ENCODE measurements at regions not wholly inside any gene's neighbourhood (a gene's known extent, or its start where the extent isn't known, plus 50 kb on each side); places are given as distances from the start of the nearest gene placed in this dataset.

DNA sequence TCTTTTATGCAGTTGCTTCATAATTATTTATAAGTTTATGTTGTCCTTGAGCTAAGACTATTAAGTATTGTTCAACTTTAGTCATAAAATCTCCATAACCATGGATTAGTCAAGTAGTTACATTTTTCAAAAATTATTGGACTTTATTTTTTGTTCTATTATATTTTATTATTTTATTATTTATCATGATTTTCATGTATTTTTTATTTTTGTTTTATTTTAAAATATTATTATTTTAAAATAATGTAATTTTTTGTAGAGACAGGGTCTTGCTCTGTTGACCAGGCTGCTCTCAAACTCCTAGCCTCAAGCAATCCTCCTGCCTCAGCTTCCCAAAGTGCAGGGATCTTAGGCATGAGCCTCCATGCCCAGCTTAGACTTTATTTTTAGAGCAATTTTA, 102.3 kb downstream of the NOC3L start:
- H3K4me3 ChIP-seq (ENCODE audit: low read depth, low read length): no peak overlapping the region
- DNase-seq (ENCODE audit: low read depth): no peak
- no peak for TF ChIP-seq CTCF (IDR thresholded peaks at IDR 0.05; ENCODE audit: insufficient read depth, low read depth, low read length, missing control alignments)

DNA sequence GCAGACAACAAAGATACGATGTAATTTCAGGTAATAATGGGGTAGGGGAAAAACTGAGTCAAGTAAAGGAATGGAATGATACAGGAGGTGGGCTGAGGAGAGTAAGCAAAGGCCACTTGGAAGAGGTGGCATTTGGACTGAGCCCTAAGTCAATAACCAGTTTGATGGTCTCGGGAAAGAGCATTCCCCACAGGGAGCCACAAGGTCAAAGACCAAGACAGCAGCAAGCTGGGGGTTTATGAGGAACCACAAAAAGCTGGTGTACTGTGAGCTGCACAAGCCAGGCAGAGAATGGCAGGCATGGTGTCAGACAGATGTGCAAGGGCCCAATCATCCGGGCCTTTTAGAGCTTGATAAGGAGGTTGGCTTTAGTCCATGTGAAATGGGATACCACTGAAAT, 98.7 kb downstream of the NOC3L start:
- H3K4me3 ChIP-seq (ENCODE audit: low read depth, low read length): no peak overlapping the region
- no peak for DNase-seq (ENCODE audit: low read depth)
- no peak for TF ChIP-seq CTCF (IDR thresholded peaks at IDR 0.05; ENCODE audit: insufficient read depth, low read depth, low read length, missing control alignments)

DNA sequence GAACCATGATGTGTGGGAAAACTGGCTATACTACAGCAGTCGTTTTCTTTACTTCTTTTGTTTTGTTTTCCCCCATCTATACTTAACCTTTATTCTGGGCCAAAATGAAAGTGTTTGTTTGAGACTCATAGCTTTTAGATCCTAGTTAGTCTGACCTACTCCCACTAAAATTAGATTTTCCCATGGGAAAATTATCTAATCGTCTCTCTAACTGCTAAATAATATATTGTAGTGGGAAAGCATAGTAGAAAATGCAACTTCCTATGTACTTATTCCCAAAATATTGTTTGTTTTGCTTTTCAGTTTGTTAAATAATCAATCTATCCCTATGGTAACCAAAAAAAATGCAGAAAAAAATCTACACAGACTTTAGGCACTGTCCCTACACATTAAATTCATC, 96.6 kb downstream of the NOC3L start:
- TF ChIP-seq CTCF (IDR thresholded peaks at IDR 0.05; ENCODE audit: insufficient read depth, low read depth, low read length, missing control alignments): no peak
- no peak for DNase-seq (ENCODE audit: low read depth)
- no peak overlapping the region for H3K4me3 ChIP-seq (ENCODE audit: low read depth, low read length)

DNA sequence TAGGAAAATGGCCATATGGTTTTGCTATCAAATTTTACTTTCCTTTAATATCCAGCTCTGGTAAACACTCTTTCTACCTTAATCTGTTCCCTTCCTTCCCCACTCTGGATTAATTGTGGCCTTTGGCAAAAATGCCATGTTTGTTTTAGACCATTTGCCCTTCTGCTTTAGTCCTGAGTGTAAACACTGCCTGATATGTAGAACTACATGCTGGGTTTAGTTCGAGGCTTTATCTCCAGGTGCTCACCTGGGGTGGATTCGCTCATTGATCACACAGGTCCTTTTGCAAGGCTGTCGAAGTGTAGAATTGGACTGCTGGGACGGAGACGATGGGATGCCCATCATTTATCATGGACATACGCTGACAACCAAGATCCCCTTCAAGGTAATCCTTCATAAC, 94.1 kb downstream of the NOC3L start:
- no peak for TF ChIP-seq CTCF (IDR thresholded peaks at IDR 0.05; ENCODE audit: insufficient read depth, low read depth, low read length, missing control alignments)
- DNase-seq (ENCODE audit: low read depth): no peak
- no peak overlapping the region for H3K4me3 ChIP-seq (ENCODE audit: low read depth, low read length)

DNA sequence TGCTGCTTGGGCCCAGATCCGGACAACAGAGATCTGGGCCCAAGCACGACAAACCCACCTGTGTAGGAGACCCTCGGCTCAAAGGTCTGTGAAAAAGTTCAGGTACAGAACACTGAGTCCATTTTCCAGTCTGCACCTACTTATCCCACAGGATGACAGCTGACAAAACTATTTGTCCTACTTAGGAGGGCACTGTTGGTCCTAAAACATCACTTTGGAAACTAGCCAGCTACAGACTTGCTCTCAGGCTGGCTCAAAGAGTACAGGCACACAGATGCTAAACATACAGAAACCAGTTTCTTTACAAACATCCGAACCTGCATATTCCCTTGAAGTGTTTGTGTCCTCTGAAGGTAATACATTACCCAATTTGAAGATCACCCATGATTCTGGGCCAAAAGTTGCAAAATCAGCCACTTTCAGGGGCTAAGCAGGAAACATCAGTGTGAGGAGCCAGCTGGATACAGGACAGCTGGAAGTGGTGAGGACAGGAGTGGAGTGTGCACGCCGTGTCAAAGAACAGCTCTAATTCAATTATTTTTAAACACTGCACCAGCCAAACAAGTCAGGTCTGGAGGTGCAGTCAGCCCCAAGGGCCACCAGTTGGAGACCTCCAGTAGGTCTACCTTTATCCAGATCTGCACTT, 88.5 kb downstream of the NOC3L start:
- no peak for TF ChIP-seq CTCF (IDR thresholded peaks at IDR 0.05; ENCODE audit: insufficient read depth, low read depth, low read length, missing control alignments)

GRCh38 chr10:94276140-94276539, 86.6 kb downstream of the NOC3L start:
- H3K4me3 ChIP-seq (ENCODE audit: low read depth, low read length): no peak overlapping the region
- no peak for TF ChIP-seq CTCF (IDR thresholded peaks at IDR 0.05; ENCODE audit: insufficient read depth, low read depth, low read length, missing control alignments)

More for the DNA sequence above, 88.5 kb downstream of the NOC3L start:
- H3K4me3 ChIP-seq (ENCODE audit: low read depth, low read length): no peak overlapping the region
- no peak for DNase-seq (ENCODE audit: low read depth)

GRCh38 chr10:94277450-94277849, 85.3 kb downstream of the NOC3L start:
- H3K4me3 ChIP-seq (ENCODE audit: low read depth, low read length): no peak overlapping the region
- TF ChIP-seq CTCF (IDR thresholded peaks at IDR 0.05; ENCODE audit: insufficient read depth, low read depth, low read length, missing control alignments): no peak
- DNase-seq (ENCODE audit: low read depth): no peak

More at GRCh38 chr10:94276140-94276539, 86.6 kb downstream of the NOC3L start:
- DNase-seq (ENCODE audit: low read depth): no peak
